CD14-positive monocyte (primary cell): ENCODE measurements at regions not wholly inside any gene's neighbourhood (a gene's known extent, or its start where the extent isn't known, plus 50 kb on each side); places are given as distances from the start of the nearest gene placed in this dataset.

Source experiments
- DNase-seq, 3 donors: peaks; one replicate each; pipeline ENCODE4 v3.0.0-alpha.2; 2011 to 2022
- H2AFZ ChIP-seq: 2 replicates; pipeline ENCODE4 v1.6.0; 2012; ENCODE audit warnings: mild to moderate bottlenecking, low read depth, low read length, inconsistent platforms; ENCODE audit not compliant: insufficient read depth, poor library complexity, severe bottlenecking
- H3K27ac ChIP-seq, 2 donors: 1 replicate in 1 of 2; 2 replicates in 1 of 2; pipeline ENCODE4 v1.5.1; 2012 to 2013; ENCODE audit warnings: low read length in 2 of 2, control low read depth in 1 of 2, inconsistent platforms in 1 of 2, low read depth in 1 of 2, mild to moderate bottlenecking in 1 of 2
- H3K27me3 ChIP-seq, 2 donors: one replicate each; pipeline versions ENCODE4 v1.6.0 to v1.6.1; 2011 to 2013; ENCODE audit warnings: low read length in 2 of 2; ENCODE audit not compliant: control insufficient read depth in 2 of 2, insufficient read depth in 2 of 2
- H3K36me3 ChIP-seq, 2 donors: replicated peaks in 1 of 2; 1 replicate in 1 of 2; 2 replicates in 1 of 2; pipeline versions ENCODE4 v1.5.1 to v1.6.1; 2012 to 2013; ENCODE audit warnings: low read length in 2 of 2, control low read depth in 1 of 2, inconsistent platforms in 1 of 2, mild to moderate bottlenecking in 1 of 2; ENCODE audit not compliant: insufficient read depth in 2 of 2, control insufficient read depth in 1 of 2
- H3K4me1 ChIP-seq, 2 donors: 1 replicate in 1 of 2; 2 replicates in 1 of 2; pipeline versions ENCODE4 v1.5.1 to v1.6.1; 2012 to 2013; ENCODE audit warnings: low read length in 2 of 2, control low read depth in 1 of 2, inconsistent platforms in 1 of 2, mild to moderate bottlenecking in 1 of 2, moderate library complexity in 1 of 2; ENCODE audit not compliant: insufficient read depth in 2 of 2, control insufficient read depth in 1 of 2
- H3K4me2 ChIP-seq: replicated peaks from 2 replicates; pipeline ENCODE3; 2012; ENCODE audit warnings: low read length, moderate library complexity, mild to moderate bottlenecking; ENCODE audit not compliant: poor library complexity, severe bottlenecking; ENCODE audit errors: extremely low read depth
- H3K4me3 ChIP-seq, 3 experiments: fragments of 200-600 bp in 1 of 3; sonication (generic) in 1 of 3; replicated peaks in 1 of 3; 1 replicate in 2 of 3; 2 replicates in 1 of 3; pipeline ENCODE4 v1.5.1; 2011 to 2013; ENCODE audit warnings: low read length in 3 of 3, mild to moderate bottlenecking in 3 of 3, control low read depth in 2 of 3, low read depth in 2 of 3, inconsistent platforms in 1 of 3, moderate library complexity in 1 of 3
- H3K79me2 ChIP-seq: 2 replicates; pipeline ENCODE4 v1.6.0; 2012; ENCODE audit warnings: mild to moderate bottlenecking, control low read depth, inconsistent platforms, low read length, moderate library complexity; ENCODE audit not compliant: insufficient read depth
- H3K9ac ChIP-seq: 2 replicates; pipeline ENCODE4 v1.6.0; 2017; ENCODE audit warnings: low read length, mild to moderate bottlenecking; ENCODE audit not compliant: insufficient read depth, poor library complexity, severe bottlenecking
- H3K9me3 ChIP-seq, 2 donors: replicated peaks in 1 of 2; 1 replicate in 1 of 2; 2 replicates in 1 of 2; pipeline versions ENCODE4 v1.5.1 to v1.6.1; 2012 to 2013; ENCODE audit warnings: low read length in 2 of 2, control low read depth in 1 of 2; ENCODE audit not compliant: control insufficient read depth in 1 of 2, insufficient read depth in 1 of 2
- H4K20me1 ChIP-seq: 2 replicates; pipeline ENCODE4 v1.6.0; 2012; ENCODE audit warnings: mild to moderate bottlenecking, low read length, control low read depth, moderate library complexity; ENCODE audit not compliant: insufficient read depth
- H3K27ac Mint-ChIP-seq, 7 donors: one replicate each; pipeline ENCODE4 v1.8.0; 2020; ENCODE audit warnings: mild to moderate bottlenecking in 7 of 7, mixed read lengths in 7 of 7, moderate library complexity in 6 of 7, inconsistent platforms in 2 of 7
- H3K27me3 Mint-ChIP-seq, 3 donors: one replicate each; pipeline ENCODE4 v1.8.0; 2021 to 2022; ENCODE audit warnings: low read depth in 3 of 3, mild to moderate bottlenecking in 3 of 3, mixed read lengths in 3 of 3, moderate library complexity in 3 of 3, inconsistent platforms in 1 of 3
- H3K36me3 Mint-ChIP-seq, 2 donors: one replicate each; pipeline ENCODE4 v1.8.0; 2020; ENCODE audit warnings: mixed read lengths in 2 of 2, inconsistent platforms in 1 of 2, mild to moderate bottlenecking in 1 of 2
- H3K4me1 Mint-ChIP-seq: one replicate; pipeline ENCODE4 v1.8.0; 2020; ENCODE audit warnings: mild to moderate bottlenecking, mixed read lengths
- H3K4me3 Mint-ChIP-seq, 2 donors: one replicate each; pipeline ENCODE4 v1.8.0; 2020; ENCODE audit warnings: mild to moderate bottlenecking in 2 of 2, mixed read lengths in 2 of 2, moderate library complexity in 1 of 2
- H3K9me3 Mint-ChIP-seq, 7 donors: one replicate each; pipeline ENCODE4 v1.8.0; 2020 to 2022; ENCODE audit warnings: mixed read lengths in 7 of 7, mild to moderate bottlenecking in 6 of 7, moderate library complexity in 6 of 7, inconsistent platforms in 2 of 7
- CTCF ChIP-seq: fragments of 200-600 bp; IDR thresholded peaks from one replicate; pipeline ENCODE4 v1.8.0; 2022; ENCODE audit warnings: antibody characterized with exemption, mild to moderate bottlenecking
- WGBS: methylation state at CpG from one replicate; pipeline ENCODE4 v1.1.5; 2013; ENCODE audit warnings: missing lambda C conversion rate; ENCODE audit not compliant: insufficient coverage; 5-methylcytosine and 5-hydroxymethylcytosine counted together
- intact Hi-C, 2 donors: fragments of 100-400 bp; cut with micrococcal nuclease; formaldehyde crosslinking; loops; one replicate each; pipeline versions ENCODE4 v1.15.0 to v1.15.1; 2023

GRCh38 chr2:225293638-225294037 is 105.9 kb upstream of the NYAP2 start:
- intact Hi-C loops = no loop called here
- DNase-seq = no peak
- Histone ChIP-seq H3K36me3 (no peaks in the 10 kb centered on the region), H3K4me2 (no peak overlapping the region), H2AFZ (no peak overlapping the region), H3K9ac (no peak overlapping the region), H3K9me3 (no peaks in the 10 kb centered on the region), H3K79me2 (no peaks in the 10 kb centered on the region), H3K27me3 (no peaks in the 10 kb centered on the region), H3K4me1 (no peaks in the 10 kb centered on the region), H3K27ac (no peak overlapping the region), H3K4me3 (no peak overlapping the region), H4K20me1 (no peaks in the 10 kb centered on the region)
- no peak overlapping the region for H3K4me3 Mint-ChIP-seq
- no peak for TF ChIP-seq CTCF
- WGBS = 97% methylated on average over 4 of the region's 7 CpGs
- H3K27me3 Mint-ChIP-seq = no peaks in the 10 kb centered on the region
- H3K27ac Mint-ChIP-seq = no peak overlapping the region
- no peaks in the 10 kb centered on the region for H3K9me3 Mint-ChIP-seq
- H3K36me3 Mint-ChIP-seq = no peaks in the 10 kb centered on the region
- no peaks in the 10 kb centered on the region for H3K4me1 Mint-ChIP-seq

- no peak for DNase-seq
- Histone ChIP-seq H3K27ac (no peak overlapping the region), H3K36me3 (no peaks in the 10 kb centered on the region), H2AFZ (no peak overlapping the region), H3K4me3 (no peak overlapping the region), H3K27me3 (no peaks in the 10 kb centered on the region), H3K79me2 (no peaks in the 10 kb centered on the region), H3K4me2 (no peak overlapping the region), H3K9ac (no peak overlapping the region), H3K4me1 (no peaks in the 10 kb centered on the region), H4K20me1 (no peaks in the 10 kb centered on the region), H3K9me3 (no peaks in the 10 kb centered on the region)
- no peaks in the 10 kb centered on the region for H3K4me1 Mint-ChIP-seq
- intact Hi-C loops = no loop called here
- no peak overlapping the region for H3K4me3 Mint-ChIP-seq
- H3K27me3 Mint-ChIP-seq = no peaks in the 10 kb centered on the region
- WGBS = no CpG with 5 or more reads among the region's 8 CpGs
- no peak for TF ChIP-seq CTCF
- H3K36me3 Mint-ChIP-seq = no peaks in the 10 kb centered on the region
- peaks cover 0 to 3% (median 0%) of the 10 kb centered on the region in 7 donors for H3K9me3 Mint-ChIP-seq
- H3K27ac Mint-ChIP-seq = no peak overlapping the region
Observed at GRCh38 chr2:225290757-225291400, 108.6 kb upstream of the NYAP2 start.
